GM18907 (cell line): ENCODE measurements at regions not wholly inside any gene's neighbourhood (a gene's known extent, or its start where the extent isn't known, plus 50 kb on each side); places are given as distances from the start of the nearest gene placed in this dataset.

ENCODE experiments used
- ATAC-seq: cut with Tn5 transposase; IDR thresholded peaks from one replicate; pipeline ENCODE4 v1.9.1; 2021; ENCODE audit warnings: mild to moderate bottlenecking, moderate library complexity; ENCODE audit not compliant: unreplicated experiment

GRCh38 chr10:10540398-10540797 lies 477.3 kb upstream of the CELF2 start:
- ATAC-seq: no peak

- ATAC-seq: no peak
Measured at GRCh38 chr10:10542477-10542876, 475.2 kb upstream of the CELF2 start.

GRCh38 chr10:10544890-10545289 lies 472.8 kb upstream of the CELF2 start:
- ATAC-seq: no peak

- no peak for ATAC-seq
Measured at GRCh38 chr10:10545771-10546170, 471.9 kb upstream of the CELF2 start.

GRCh38 chr10:10551596-10552301 lies 465.9 kb upstream of the CELF2 start:
- no peak for ATAC-seq

GRCh38 chr10:10552948-10553347 lies 464.7 kb upstream of the CELF2 start:
- ATAC-seq: no peak

- no peak for ATAC-seq
Measured at GRCh38 chr10:10564081-10564794, 453.4 kb upstream of the CELF2 start.

GRCh38 chr10:10576937-10577336 lies 440.7 kb upstream of the CELF2 start:
- ATAC-seq: no peak

- ATAC-seq: no peak
Measured at GRCh38 chr10:10579709-10580108, 438.0 kb upstream of the CELF2 start.

- no peak for ATAC-seq
Measured at GRCh38 chr10:10584161-10584560, 433.5 kb upstream of the CELF2 start.

GRCh38 chr10:10587744-10588393 lies 429.8 kb upstream of the CELF2 start:
- ATAC-seq: no peak

- ATAC-seq: peak; percentile 89
Measured at GRCh38 chr10:10589540-10590303, 427.9 kb upstream of the CELF2 start.

GRCh38 chr10:10591715-10592341 lies 425.8 kb upstream of the CELF2 start:
- ATAC-seq: no peak

GRCh38 chr10:10596256-10596655 lies 421.4 kb upstream of the CELF2 start:
- no peak for ATAC-seq

GRCh38 chr10:10598297-10598696 lies 419.4 kb upstream of the CELF2 start:
- peak; percentile 94 for ATAC-seq

- ATAC-seq: no peak
Measured at GRCh38 chr10:10600004-10600403, 417.7 kb upstream of the CELF2 start.

GRCh38 chr10:10605551-10606081 lies 412.1 kb upstream of the CELF2 start:
- ATAC-seq: no peak

GRCh38 chr10:10609379-10609955 lies 408.2 kb upstream of the CELF2 start:
- no peak for ATAC-seq

- no peak for ATAC-seq
Measured at GRCh38 chr10:10610171-10610570, 407.5 kb upstream of the CELF2 start.

GRCh38 chr10:10612151-10612550 lies 405.5 kb upstream of the CELF2 start:
- ATAC-seq: no peak
